AG20443 (cell line): ENCODE measurements at regions not wholly inside any gene's neighbourhood (a gene's known extent, or its start where the extent isn't known, plus 50 kb on each side); places are given as distances from the start of the nearest gene placed in this dataset.

ENCODE experiments used
- DNase-seq: peaks from one replicate; pipeline ENCODE4 v3.0.0; 2012; ENCODE audit warnings: low spot score, mixed read lengths

DNA sequence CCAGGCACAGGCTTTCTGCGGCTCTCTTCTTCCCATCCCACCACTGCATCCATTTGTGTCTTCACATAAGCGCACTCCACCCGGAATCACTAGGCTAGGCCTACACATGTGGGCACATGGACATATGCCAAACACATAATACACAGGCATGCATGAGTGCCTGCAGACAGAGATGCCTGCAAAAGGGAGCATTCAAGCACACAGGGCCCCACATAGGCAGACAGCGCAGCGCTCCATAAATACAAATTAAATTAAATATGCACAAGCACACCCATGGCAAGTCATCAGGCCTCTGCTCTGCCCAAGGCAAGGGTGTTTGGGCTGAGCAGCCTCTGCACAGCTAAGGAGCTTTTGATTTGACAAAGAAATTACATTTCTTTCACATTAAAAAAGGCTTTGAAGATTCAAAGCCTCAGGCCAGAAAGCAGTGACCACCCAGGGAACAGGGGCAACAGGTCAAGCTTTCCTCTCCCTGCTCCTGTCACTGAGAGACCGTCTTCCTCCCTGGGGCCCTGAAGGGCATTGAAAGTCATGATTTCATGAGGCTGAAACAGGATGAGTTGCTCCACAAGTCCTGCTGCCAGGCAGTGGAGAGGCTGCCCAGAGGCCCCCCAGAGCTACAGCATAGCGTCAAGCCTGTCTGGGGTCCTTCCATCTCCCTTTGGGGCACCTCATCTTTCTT, 134.2 kb upstream of the LRFN2 start:
- no peak for DNase-seq

DNA sequence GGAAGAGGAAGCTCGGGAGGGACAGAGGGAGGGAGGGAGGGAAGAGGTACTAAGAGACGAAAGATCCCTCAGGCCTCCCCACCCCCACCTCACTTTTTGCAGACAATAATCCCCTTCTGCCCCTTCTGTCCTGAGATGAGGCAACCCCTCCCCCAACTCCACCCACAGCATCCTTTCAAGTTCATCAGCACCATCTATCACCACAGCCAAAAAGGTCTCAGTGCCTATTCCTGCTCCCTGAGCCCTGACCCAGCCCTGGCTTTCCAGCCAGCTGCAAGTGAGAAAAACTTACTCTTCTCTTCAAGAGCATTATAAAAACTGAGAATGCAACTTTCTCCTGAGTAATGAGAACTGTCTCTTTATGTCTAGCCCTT, 133.2 kb upstream of the LRFN2 start:
- DNase-seq = no peak

DNA sequence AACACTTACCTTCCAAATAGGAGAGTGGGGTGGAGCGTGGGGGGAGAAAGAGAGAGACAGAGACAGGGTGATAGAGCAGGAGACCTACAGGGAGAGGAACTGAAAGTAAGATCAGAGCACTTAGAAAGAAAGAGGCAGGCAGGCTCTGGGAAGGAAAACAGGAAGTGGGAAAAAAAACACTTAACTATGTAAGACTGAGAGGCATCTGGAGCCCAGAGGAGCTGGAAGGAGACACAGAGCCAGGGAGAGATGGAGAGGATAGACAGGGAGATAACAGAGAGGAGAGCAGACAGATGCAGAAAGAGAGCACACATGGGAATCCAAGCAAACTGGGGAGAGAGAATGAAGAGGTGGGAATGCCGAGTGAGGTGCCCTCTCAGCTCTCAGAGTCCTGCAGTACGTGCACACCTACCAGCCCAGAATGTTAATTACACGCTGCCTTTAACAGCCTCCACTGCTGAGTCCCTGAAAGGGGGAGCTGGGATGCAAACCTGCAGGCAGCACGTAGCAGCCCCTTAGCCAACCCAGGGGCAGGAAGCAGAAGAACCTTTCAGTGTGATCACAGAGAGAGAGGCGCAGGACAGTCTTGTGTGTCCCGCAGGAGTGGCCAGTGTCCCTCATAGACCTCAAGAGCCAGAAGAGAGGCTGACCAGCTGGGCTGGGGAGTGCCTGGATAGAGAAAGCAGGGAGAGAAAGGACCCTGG, 132.7 kb upstream of the LRFN2 start:
- DNase-seq = peak; percentile 64

DNA sequence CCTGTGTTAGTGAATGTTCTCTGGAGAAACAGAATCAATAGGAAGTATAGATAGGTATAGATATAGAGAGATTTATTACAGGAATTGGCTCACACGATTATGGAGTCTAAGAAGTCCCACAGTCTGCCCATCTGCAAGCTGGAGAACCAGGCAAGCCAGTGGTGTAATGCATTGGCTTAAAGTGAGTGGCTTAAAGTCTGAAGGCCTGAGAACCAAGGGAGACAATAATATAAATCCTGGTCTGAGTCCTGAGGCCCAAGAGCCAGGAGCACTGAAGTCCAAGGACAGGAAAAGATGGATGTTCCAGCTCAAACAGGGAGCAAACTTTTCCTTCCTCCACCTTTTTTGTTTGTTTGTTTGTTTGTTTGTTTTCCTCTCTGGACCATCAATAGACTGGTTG, 131.2 kb upstream of the LRFN2 start:
- no peak for DNase-seq

DNA sequence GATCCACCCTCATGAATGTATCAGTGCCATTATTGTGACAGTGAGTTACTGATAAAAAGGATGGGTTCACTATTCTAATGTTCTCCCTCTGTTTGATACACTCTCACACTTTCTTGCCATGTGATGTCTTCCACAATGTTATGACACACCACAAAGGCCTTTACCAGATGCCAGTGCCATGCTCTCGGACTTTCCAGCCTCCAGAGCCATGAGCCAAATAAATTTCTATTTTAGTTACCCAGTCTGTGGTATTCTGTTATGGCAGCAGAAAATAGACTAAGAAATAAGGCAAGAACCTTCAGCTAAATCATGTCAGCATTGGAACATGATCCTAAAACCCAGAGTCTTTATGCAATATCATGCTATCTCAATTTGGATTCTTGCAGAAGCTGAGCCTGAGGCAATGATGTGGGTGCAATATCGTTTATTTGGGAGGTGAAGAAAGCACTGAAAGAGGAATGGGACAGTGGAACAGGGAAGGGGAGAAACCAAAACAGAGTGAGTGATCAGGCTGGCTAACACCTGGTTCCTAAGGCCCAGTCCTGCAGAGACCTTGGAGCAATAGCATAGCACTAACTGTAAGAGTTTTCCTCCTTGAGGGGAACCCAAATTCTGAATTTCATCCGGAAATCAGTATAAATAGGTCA, 130.4 kb upstream of the LRFN2 start:
- no peak for DNase-seq

DNA sequence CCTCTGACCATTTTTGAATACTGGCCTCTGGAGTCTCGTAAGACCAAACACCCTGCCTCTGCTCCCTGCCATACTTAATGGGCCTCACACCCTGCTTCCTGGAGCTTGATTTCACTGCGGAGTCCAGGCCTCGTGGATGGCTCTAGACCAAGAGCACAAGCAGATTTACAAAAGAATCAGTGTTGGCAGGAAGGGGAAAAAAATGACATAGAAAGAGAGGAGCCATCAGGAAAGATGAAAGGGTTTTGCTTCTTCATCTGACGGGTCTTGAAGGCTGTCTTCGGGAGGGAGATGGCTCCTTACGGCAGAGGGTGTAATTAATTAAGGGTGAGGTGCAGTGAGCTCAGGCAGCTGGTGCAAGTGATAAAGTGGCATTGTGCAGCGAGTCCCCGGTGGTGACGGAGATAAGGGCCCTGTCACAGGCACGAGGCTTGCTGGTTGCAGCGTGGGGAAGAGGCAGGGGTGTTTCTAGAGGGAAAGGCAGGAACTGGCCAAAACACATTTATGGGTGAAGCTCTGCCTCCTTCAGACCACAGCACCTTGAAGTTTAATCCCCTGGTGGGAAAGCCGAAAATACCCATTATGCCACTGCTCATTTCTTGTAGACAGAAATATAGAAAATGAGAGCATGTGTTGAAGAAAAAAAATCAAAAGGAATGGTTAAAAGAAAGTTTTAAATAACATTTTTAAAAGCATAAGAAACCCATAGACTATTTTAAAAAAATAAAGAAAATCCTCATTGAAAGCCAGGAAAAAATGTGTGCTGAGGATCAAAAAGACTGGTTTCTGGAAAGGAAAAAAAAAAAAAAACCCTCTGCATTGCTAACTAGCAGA, 128.6 kb upstream of the LRFN2 start:
- DNase-seq = no peak

DNA sequence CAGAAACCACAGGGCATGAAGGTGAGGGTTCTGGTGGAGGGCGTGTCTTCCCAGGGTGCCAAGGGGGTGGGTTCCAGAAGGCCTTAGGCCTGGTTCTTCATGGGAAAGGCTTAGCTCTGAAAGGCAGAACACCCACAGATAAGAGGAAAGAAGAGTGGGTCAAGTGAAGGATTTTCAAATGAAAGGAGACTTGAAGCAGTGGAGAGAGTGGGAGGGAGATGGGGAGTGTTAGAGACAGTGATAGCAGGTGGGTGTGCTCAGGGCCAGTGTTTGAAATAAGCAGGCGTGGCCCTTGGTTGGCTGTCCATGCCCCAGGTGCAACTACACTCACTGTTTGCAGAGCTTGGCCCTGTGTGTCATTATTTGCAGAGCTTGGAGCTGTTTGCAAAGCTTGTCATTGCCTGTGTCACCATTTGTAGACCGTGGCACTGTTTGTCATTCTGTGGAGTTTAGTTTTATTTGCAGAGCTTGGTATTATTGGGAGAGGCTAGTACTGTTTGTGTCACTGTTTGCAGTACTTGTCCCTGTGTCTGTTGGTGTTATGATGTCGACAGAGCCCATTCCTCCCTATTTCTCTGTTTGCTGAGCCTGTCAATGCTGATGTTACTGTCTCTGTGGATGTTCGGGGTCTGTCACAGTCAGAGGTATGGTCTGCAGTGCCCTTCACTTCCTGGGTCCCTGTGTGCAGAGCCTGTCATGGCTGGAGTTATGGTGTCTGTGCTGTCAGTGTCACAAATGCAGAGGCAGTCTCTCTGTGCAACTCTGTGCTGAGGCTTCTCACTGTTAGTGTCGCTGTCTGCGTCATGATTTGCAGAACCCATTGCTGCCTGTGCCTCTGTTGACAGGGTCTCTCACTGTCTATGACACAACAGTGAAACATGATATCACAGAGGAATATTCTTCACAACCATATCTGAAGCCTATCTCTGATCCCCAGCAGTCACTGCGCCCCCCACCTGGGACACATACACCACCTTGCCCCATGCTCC, 127.7 kb upstream of the LRFN2 start:
- no peak for DNase-seq

DNA sequence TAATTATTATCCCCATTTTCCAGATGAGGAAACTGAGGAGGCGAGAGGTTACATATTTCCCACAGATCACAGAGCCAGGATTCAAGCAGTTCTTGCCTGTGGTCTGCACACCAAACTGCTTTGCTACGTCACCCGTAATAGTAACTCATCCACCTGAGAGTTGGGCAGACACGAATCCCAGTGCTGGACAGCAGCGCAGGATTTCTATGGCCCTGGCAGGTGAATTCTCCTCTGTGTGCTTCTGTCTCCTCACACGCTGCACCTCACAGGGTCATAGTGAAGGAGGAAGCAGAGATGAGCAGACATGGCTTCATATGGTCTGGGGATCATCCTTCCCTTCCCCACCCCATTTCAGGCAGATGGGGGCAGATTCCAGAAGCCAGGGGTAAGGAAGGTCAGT, 127.0 kb upstream of the LRFN2 start:
- DNase-seq = no peak

DNA sequence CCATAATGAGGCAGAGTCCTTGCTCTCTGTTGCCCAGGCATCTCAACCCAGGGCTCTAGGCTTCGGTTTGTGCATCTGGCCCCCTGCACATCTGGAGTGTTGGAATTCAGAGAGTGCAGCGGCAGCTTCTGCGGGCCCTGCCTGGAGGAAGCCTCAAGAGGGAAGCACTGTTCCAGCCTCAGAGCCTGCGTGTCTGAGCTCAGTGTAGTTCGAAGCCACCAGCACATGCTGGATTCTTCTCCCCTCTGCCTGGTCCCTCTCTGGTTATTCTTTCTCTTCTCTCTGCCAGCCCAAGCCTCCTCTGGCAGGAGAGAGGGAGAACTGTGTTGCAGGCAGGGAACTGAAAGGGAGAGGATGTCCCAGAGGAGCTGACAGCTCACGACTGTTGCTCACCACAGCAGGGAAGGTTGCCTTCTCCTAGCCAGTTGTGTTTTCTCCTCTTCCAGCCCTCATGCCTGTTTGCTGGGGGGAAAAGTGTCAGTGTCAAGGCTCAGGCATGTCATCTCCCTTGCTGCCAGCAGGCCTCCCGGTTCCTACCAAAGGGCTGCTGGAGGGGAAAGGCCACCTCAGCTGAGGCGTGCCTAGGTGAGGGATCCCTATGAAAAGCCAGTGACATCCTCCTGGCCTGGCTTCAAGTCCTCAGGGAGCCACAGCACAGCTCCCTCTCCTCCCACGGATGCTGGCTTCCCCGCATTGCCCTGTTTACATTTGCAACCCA, 126.0 kb upstream of the LRFN2 start:
- peak; percentile 27 for DNase-seq

DNA sequence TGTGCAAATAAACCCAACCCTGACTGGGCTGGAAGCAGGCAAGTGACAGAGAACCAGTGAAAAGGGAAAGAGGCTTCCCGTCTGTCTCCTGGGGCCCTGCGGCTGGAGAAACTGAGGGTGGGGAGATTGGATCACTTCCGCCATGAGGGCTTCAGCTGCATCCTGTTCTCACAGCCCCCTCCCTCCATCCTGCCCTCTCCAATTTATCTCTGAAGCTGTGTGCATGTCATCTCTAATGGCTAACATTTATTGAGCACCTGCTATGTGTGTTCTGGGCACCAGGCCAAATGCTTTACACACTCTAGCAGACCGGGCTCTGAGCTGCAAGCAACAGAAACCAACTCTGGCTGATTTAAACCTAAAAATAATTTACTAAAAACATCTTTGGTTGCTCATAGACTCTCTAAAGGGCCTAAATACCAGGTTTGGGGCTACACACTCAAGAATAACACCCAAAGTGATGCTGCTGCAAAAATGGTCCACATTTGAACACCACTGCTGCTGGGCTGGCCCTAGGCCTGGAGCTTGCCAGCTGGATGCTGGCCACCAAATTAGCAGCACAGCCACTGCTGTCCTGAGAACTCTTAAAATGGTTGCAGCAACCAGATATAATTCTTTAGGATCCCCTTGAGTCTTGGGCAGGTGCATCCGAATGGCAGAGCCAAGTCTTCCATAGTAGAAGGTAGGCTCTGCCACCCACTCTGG, 123.6 kb upstream of the LRFN2 start:
- no peak for DNase-seq

DNA sequence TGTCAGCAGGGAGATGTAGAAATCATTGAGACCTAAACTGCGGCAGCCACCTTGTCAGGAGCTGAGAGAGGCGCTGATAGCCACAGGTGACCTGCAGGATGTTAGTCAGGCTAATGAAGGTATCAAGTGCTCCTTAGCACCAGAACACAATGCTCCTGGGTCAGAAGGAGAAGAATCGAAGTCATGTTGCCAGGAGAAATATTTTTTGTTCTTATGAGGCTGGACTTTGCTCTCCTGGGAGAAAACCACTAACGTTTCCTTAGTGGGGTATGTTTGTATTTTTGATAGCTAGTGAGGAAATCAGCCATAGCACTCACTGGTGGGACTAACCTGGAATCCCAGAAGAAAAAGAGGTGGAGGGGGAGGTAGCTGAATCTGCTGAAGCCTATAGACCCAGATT, 120.9 kb upstream of the LRFN2 start:
- no peak for DNase-seq

DNA sequence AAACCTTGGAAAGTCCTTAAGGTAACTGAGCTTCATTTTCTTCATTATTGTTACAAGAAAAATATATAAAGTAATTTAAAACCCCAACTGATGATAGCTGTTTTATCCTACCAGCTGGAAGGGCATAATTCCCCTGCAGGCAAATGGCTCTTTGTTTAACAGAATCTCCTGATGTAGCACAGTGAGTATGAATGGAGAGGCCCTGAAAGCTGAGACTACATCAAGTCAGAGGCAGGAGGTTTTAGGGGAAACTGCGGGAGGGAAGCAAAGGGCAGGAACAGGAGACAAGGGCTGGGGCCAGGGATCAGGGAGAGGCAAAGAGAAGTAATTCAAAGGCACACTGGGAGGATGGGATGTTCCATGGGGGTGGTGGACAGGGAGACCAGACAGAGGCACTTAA, 119.0 kb upstream of the LRFN2 start:
- DNase-seq = no peak

DNA sequence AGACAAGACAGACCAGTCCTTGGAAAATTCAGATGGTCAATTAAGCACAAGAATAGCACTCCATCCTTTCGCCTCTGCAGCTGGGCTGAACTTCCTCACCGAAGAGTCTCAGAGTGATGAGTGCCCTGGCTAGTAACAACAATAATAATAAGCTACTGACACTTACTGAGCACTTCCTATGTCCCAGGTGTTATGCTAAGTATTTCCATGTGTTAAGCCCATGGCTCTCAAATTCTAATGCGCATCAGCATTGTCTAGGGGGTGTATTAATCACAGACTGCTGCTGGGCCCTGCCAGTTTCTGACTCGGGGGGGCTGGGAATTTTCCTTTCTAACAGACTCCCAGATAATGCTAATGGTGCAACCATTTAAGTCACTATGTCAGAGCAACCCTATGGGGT, 118.2 kb upstream of the LRFN2 start:
- no peak for DNase-seq

DNA sequence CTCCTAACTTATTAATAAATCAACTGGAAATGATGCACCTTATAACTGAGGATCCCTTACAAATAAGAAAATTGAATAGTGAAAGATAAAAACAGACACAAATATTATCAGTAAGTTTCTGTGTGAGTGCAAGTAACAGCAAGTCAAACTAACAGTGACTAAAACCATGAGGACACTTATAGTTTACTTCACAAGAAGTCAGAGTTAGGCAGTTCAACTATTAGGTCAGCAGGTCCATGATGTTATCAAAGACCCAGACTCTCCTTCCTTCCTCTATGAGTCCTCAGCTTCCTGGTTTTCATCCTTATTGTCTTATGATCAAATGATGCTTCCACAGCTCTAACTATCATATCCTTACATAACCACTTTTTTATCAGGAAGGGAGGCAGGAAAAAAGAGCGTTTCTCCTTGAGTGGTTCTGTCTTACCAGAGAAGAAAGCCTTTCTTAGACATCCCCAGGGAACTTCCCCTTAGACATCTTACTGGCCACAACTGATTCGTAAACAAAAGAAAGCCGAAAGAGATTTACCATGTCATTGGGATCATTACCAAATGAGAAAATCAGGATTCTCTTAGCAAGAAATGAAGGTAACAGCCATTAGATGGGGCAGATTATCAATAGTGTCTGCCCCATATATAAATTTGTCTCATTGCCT, 114.3 kb upstream of the LRFN2 start:
- no peak for DNase-seq

DNA sequence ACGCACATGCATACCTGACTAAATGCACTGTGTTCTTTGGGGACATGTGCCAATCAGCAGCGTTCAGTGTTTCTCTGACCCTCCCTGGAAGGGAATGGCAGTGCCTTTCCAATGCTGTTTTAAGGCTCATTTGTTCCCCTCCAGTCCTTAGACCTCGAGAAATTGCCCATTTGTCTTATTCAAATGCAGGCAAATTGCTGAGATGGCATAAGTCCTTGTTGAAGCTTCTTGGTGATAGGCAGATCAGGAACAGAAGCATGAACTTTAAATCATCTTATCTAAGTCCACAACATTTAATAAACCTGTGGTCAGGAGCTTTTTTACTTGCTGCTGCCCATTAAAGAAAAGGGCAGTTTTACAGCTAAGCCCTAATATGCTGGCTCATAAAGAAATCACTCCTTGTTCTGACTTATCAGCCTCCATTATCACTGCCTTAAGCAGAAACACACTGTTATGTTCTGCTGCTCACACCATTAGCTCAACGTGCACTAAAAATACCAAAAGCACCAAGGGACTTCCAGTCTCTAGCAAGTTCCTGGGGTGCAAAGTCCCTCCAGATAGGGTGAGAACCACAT, 112.9 kb upstream of the LRFN2 start:
- no peak for DNase-seq

DNA sequence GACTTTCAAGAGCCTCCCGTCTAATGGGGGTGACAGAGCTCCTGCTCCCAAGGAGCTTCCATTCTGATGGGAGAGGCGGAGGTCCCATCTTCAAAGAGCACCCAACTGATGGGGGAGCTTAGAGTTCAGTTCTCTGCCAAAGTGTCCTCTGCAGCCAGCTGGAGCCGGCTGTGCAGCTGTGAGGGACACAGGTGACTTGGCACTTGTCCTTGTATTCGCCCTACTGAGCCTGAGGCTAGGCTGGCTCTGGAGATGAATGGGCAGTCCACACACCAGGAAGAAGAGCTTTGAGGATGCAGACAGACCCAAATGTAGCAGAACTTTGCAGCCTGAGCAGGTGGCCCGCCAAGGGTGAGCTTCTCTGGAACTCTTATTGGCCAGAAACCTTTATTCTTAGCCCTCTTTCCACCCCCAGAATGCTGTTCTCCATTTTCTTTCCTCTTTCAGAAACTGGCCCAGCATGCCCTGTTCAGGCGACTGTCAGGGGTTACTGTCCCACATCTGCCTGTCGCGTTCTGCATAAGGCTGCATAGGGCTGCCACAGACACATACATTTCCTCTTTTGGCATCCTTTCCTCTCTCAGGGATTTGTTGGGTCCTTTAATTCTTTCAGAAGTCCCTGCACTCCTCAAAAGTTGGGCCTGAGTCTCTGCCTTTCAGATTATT, 108.7 kb upstream of the LRFN2 start:
- no peak for DNase-seq

DNA sequence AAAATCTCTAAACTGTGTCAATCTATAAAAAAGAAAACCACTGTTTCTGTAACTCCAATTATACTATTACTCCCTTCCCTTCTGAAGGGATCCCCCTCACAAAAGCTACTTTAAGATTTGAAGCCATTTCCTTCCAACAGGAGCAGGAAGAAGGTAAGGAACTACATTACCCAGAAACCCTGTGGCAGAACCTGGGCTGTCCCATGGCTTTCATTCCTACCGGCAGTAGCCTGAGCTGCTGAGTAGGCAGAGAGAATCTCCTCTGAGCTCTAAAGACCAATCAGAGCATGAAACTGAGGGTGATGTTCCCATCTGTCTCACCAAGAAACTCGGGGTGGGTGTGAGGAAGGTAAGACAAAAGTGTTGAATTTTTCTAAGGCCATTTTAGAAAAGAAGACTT, 108.0 kb upstream of the LRFN2 start:
- no peak for DNase-seq

DNA sequence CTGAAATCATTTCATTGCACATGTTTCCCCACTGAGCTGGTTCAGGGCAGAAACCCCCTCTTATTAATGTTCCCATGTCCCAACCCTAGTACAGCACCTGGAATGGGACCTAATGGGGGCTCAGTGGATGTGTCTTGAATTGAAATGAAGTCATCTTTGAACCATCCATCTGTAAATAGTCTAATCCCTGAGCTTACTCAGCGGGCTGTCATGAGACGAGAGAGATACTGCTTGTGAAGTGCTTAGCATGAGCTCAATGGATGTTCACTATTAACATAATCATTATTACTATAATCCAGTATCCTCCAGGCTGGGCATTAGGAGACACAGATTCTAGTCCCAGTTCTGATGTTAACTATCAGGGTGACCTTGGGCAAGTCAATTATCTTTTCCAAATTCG, 106.6 kb upstream of the LRFN2 start:
- DNase-seq = no peak

DNA sequence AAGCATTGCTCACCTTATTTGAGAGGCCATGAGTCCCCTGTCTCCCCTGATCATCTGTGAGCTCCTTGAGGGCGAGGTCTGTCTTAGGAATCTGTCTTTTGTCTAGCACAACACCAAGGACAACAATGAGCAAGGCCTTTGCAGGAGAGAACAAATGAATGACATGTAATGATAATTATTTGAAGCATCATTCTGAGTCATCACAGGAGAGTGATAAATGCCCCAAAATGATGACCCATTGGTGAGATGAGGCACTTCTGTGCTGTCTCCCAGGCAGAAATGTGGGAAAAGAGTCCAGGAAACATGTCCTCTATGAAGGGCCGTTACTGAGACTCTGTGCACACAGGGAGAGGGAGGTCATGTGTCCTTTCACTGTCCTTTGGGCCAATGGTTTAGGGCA, 105.2 kb upstream of the LRFN2 start:
- DNase-seq = no peak
